ENCODE measurements at regions not wholly inside any gene's neighbourhood (a gene's known extent, or its start where the extent isn't known, plus 50 kb on each side); places are given as distances from the start of the nearest gene placed in this dataset.
"Not testable (repeated sequence)": the region's sequence is repeated elsewhere in the genome, so short reads cannot be mapped to it uniquely, and the experiment has no call there.

DNA sequence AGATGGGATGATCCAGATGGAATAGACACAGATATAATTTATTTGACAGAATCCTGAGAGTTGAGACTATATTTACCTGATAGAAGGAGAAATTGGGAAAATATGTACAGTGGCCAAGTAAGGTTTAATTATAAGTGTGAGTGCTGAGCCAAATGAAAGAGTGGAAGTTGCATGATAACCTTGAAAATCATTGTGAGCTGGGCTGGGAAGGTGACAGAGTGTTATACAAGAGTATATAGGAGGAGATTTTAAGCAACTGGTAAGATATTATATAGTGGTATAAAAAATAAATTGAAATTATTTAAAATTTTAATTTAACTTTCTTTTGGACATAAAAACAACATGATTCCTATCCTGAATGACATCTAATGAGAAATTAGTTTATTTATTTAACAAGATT, 340.8 kb downstream of the NUP35 start:
- no peak for DNase-seq

DNA sequence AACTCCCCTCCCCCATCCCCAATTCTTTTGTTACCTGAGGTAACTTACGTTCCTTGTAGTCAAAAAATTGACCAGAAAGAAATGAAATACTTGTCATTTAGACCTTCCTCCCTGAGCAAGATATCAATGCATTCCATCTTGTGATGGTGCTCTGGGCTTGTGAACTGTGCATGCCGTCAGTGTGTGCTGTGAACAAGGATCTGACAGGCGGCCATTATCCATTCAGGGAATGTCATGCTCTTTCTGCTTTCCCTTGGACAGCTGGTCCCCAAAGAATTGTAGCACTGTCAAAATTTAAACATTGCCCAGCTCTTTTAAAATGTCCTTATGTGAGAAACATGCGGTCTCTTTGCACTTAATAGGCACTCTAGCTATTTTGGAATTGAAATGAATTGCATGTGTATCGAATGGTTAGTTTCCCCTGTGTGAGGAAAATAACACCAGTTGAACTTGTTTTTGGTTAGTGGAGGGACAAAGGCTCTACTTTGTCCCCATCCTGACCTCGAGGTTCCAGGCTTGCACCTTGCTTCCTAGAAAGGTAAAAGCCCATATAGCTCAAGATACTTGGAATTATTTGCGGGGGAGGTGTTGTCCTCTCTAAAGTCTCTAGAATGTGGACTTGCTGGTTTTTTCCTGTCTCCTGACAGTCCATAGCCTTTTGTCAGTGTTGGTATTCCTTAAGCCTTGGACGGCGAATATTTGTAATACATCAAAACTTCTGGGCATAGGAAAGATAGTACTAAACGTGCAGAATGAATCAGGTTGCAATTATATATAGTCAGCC, 350.9 kb downstream of the NUP35 start:
- no peak for DNase-seq

DNA sequence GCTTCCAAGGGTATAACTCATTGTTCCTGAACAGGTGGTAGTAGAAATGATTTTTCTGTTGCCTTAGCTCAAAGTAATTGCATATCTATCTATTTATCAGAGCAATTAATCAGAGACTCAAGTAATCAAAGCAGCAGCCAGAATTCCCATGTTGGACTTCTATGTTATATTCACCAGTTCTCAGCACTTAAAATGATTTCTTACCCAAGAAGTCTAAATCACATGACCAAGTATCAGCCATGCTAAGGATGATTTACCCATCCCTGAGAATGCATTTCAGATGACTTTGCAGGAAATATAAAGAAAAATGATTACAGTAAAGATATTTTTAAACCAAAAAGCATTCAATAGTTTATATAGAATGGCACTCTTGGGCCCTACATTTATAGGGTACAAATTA, 352.2 kb downstream of the NUP35 start:
- DNase-seq, result no peak

DNA sequence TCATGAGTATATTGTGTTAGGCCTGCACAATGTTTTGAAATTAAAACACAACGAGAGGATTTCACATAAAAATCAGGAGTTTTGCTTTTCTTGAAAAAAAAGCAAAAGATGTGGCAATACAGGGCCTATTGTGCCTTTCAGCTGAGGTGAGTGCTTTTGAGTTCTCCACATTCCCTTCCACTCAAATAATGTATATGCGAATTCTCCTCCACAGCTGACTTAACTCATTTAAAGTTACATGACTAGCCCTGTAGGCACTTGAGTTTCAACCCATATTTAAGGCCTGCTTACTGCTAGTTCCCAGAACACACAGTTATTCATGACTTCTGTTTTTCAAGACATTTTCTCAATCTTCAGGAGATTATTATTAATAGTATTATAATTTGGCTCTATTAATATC, 353.1 kb downstream of the NUP35 start:
- DNase-seq, result no peak

DNA sequence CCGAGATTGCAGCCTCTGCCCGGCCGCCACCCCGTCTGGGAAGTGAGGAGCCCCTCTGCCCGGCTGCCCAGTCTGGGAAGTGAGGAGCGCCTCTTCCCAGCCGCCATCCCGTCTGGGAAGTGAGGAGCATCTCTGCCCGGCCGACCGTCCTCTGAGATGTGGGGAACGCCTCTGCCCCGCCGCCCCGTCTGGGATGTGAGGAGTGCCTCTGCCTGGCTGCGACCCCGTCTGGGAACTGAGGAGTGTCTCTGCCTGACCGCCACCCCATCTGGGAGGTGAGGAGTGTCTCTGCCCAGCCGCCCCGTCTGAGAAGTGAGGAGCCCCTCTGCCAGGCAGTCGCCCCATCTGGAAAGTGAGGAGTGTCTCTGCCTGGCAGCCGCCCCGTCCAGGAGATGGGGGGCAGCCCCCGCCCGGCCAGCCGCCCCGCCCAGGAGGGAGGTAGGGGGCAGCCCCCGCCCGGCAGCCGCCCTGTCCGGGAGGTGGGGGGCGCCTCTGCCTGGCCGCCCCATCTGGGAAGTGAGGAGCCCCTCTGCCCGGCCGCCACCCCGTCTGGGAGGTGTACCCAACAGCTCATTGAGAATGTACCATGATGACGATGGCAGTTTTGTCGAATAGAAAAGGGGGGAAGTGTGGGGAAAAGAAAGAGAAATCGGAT, 354.8 kb downstream of the NUP35 start:
- DNase-seq, result not testable (repeated sequence)

DNA sequence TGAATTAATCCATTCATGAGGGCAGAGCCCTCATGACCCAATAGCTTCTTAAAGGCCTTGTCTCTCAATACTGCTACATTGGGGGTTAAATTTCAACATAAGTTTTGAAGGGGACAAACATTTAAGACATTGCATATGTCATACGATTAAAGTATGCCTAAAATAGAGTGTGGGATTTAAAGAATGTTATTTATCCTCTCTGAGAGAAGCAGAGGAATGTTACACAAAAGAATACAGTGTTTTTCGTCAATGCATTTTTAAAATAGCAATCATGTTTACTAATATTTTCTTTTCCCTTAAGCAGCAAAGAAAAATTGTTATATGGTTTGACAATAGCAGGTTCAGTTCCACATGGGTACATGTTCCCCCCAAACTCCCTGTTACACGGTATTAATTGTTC, 363.1 kb downstream of the NUP35 start:
- no peak for DNase-seq

DNA sequence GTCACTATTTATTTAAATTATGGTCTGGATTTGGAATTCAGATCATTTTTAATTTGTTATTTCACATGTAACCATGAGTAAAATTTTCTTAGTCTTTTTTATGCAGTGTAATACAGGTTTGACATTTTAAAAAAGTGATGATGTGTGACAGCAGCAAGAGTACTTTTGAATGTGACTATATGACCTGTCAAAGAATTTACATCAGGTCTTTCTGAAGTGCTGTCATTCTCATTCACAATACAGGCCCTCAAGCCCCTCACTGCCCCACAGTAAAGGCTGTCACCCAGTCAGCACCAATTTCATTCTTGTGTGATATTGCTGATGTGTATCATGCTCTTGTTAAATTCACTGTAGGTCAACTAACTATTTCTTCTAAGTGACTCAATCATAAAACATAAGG, 364.2 kb downstream of the NUP35 start:
- no peak for DNase-seq

DNA sequence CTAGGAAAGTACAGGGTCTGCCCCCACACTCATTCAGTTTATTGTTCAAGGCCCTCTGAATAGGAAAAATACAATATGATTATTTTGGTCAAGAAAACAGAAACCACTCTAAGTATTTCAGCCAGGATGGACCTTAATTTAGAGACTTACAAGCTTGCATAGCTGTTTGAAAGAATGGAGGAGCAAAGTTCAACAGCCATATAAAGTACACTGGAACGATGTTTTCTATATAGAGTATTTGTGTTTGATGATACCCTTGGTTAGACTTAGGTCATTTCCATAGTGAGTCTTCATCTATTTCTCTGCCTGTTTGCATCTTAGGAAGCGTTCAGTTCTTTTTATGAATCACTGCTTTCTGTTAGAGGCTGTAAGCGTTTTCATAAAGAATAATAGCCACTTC, 366.2 kb downstream of the NUP35 start:
- DNase-seq, result no peak

DNA sequence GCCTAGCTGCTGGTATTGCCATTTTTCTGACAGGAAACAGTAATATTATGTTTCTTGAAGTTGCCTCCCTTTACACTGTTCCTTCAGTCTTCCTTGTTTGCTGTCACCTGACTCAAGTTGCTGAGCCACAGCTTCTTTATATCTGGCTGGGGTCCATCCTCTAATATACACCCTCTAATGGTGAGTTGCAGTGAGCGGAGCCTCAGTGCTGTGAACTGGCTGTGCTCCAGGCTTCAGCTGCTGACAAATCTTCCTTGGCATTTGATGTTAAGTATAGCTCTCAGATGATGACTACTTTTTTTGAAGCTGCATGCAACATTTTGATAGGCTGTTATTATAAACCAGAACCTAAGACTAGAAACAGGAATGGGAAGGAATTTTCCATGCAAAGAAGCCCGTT, 366.7 kb downstream of the NUP35 start:
- DNase-seq, result no peak

DNA sequence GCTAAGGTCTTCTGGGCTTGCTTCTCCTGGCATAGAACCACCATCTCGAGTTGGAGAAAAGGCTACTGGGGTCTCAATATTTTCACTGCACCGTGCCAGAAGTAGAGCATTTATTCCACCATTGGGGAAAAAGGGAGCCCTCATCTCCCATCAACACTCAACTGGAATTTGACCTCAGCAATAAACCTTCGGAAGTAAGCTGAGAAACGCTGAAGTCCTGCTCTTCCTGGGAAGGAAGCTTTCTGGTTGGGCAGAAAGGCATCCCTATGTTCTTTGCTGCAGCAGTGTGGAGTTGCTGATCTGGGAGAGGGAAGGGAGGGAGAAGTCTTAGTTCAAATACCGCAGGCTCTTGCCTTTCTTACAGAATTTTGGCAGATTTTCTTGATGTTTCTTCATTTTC, 368.8 kb downstream of the NUP35 start:
- DNase-seq, result no peak

DNA sequence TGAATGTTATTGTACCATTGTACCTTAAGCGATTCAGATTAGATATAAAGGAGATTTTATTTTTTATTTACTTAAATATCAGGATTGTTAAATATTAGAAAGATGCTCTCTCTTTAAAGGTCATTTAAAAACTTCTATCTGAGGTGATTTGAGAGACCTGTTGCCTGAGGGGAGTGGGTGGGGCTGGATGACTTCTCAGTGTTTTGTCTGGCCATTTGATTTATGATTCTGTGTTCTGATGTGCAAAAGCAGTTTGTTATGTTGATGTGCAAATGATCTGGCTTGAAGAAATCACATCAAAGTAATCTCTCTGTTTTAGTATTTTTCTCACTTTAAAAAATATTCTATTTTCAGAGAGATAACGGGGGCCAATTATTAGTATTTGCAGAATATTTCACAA, 370.8 kb downstream of the NUP35 start:
- no peak for DNase-seq

DNA sequence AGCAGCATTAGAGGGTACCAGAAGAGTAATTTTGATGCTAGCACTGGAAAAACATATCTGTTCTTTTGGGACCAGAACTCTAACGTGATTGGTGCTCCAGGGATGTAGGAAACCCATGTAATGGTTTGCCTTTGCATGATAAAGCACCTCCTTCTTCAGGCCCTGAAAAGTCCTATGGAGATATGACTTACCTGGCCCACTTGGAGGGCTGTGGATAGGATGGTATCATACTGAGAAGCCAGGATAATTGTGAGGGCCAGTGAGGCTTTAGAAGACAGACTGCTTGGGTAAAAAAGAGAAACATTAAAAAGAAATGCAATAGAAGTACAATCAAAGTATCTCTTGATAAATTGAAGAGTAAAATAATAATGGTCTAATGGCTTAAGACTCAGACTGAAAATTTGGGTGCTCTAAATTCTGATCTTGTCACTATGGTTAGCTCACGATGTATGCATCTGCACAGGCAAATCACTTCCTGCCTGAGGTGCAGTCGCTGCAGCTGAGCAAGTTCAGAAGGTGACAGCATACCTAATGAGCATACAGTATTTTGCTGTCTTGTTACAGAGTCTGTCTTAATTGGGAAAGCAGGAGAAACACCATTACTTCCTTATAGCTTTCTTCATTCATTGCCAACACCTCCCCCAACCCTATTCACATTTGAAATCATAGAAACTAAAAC, 371.5 kb downstream of the NUP35 start:
- no peak for DNase-seq

DNA sequence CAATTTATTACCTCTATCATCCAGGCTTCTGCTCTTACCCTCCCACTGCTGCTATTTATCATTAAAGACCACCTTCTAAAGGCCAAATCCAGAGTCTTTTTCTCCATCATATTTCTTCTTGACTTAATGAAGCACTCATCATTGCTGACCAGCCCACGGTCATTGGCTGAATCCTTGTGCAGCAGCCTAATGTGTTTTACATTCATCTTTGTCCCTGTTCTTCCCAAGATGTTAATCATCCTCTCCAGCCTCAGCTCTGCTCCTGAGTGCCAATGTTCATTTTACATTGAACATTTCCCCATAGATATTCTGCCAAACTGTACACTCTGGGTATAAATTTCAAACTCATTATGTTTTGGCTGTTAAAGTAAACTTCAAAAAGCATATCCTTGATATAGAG, 373.6 kb downstream of the NUP35 start:
- no peak for DNase-seq

DNA sequence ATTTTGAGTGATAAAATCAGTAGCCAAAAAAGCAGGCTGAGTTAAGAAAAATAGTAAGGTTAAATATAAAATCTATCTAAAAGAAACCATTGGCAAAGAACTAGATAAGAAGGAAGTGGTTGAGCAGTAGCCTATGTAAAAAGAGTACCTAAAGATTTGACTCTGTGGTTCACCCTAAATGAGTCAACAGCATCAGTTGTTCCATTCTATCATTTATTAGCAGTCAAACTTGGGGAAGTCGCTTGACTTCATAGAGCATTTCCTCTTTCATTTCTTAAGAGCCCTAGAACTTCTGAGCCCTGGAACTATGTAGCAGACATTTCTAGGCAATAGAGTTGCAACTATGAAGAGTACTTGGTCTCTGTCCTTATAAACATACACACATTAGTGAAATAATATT, 381.7 kb downstream of the NUP35 start:
- DNase-seq, result no peak

DNA sequence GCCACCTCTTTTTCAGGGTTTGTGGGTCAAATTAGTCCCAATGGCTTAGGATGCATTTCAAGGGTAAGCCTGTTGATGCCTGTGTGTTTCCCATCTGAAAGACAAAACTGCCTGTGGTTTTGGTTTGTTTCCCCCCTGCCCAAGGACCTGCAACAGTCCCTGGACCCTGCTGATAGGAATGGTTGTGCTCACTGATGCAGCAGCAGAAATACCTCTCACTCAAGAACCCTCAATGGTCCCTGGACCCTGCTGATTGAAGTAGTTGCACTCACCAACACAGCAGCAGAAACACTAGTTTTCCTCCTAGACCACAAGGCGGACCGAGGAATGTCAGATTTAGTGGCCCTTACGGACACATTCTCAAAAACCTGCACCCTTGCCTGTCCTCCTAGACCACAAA, 386.9 kb downstream of the NUP35 start:
- DNase-seq, result no peak

DNA sequence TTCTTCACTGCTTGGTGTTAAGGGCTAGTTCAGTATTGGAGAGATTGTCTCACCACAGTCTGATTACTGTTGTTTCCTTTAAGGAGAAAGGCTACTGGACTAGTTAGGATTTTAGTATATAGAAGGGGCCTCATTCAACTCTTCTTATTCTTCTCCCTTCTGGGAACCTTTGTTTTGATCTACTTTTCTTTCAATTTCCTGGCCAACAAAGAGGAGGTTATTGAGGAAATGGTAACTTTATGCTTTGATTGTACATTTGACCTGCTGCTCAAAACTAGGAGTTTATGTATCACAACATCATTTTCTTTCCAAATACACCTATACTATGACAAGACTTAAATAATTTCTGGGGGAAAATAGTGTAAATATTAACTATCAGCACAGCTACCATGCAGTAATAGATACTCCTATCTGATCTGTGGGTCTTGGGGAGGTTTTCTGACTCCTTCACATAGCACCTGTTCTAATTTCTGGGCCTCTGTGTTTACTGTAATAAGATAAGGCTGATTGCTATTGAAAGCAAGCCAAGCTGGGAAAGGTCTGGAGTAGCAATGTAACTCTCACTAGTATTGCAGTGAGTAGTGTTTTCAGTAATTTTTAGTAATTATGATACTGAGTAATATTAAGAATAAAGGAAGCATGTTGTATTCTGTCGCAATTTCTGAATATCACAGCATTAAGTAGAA, 395.3 kb downstream of the NUP35 start:
- peak; percentile 50 for DNase-seq

DNA sequence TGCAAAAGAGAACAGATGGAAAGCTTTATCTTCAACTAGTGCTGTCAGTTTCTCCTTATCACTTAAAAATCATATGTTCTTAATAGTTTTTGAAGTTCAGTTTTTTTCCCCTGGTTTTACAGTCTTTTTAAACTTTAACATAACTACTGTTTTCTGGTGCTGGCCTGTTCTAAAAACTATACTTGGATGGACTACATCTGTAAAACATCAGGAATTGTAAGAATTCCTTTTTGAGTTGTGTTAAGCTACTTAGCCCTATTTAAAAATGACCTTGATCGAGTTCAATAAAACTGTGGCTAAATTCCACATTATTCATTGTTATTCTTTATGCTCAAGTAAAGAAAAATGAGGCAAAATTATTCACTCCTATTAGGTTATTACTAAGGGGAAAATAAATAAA, 397.7 kb downstream of the NUP35 start:
- no peak for DNase-seq

DNA sequence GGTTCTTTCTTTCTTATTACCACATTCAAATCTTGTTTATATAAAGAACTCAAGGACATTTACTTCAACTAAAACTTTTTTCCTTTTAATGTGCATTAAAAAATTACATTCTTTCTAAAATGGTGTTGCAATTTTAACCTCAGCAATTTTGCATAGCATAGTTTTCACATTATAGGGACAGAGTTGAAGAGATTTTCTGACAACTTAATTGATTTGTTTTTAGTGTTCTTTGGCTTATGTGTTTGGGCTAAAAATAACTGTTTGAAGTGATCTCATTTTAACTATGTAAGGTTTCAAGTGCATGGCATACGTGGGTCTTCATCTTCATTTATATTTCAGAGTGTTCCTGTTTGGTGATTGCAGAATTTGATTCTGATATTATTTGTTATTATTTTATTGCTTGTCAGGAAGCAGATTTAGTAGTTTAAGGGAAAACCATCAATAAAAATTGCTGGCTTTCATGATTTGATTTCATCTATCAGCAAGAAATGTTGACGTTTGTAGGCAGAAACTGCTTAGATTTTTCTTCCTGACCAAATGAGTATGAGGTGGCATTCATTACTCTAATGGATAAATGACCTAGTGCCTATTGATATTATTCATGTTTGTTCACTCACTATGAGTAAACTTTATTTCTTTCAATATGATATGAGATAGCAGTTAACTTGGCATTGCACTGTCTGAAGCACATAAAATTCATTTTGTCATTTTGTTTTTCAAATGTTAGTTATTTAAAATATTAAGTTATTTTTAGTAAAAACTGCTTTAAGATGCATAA, 398.4 kb downstream of the NUP35 start:
- DNase-seq, result no peak

DNA sequence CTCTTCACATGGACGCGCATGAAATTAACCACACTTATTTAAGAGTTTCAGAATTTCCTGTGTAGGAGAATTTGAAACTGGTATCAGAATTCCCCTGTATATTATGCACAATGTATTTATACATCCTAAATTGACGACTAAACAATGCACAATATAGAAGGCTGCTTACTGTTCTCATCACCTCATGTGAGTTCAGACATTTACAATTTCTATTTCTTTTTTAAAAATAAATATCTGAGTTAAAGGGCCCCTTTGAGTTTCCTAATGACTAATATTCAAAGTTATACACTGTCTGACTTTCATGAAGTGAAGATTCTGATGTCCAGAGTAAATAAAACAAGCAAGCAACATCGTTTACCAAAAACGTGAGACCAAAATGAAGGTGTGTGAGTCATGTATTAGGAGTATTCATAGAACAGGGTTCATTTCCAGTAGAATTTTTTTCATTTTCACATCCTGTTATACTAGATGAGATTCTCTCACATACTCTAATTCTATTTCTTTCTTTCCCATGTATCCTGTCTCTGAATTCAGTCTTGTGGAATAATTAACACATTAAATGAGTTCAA, 406.2 kb downstream of the NUP35 start:
- DNase-seq, result no peak

DNA sequence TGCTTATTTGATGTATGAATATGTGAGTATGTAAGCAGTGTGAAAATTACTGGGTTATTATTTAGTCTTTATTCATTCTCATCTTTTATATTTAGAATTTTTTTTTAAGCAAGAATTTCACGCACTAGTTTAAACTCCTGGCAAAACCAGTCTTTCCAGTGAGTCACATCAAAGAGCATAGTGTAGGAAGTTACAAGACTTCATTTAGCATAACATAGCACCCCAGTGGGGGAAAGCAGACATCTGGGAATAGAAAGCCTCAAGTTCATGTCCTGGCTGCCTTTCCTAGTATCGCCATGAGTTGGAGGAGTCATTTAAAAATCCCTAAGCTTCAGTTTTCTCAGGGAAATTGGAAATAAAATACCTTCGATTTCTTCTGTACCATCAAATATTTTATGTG, 408.3 kb downstream of the NUP35 start:
- DNase-seq, result no peak

DNA sequence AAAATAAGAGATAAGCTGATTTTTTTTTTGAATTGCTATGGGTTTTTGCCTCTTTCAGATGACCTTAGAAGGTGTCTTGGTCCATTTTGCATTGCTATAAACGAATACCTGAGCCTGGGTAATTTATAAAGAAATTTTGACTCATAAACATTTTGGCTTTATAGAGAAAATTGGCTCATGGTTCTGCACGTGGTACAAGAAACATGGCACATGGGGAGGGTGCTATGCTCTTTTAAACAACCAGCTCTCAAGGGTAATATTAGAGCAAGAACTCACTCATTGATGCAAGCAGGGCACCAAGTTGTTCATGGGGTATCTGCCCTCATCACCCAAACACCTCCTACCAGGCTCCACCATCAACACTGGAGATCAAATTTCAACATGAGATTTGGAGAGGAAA, 408.8 kb downstream of the NUP35 start:
- DNase-seq, result no peak

DNA sequence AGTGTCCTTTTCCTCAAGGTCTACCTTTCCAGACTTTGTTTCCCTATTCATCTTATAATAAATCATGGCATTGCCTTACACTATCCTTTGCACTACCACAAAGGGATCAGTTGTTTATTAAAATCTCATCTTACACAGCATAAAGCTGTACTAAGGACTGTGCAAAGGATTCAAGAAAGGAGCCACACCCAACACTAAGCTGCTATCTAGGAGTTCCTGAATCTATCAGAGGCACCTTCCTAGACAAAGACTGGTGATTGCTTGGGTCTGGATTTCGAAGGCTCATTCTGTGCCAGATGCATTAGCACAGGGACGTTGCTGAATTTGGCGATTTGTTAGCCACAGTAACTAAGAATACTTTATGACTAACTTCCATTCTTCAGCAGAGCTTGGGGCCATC, 412.0 kb downstream of the NUP35 start:
- no peak for DNase-seq

DNA sequence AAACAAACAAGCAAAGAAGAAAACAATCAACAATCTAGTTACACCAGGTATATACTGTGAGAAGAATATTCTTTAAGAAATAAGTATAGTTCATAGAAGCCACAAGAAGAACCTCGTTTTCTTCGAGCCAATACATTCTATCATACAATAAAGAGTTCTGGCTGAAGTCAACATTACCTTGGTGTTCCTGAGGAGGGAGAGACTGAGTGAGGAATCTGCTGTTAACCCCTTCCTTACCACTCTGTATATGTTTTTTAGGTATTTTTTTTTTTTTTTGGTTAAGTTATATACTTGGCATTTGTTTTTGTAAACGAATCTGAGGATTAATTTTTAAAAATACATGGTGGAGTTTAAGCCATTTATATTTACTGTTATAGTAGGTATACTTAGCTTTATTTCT, 412.5 kb downstream of the NUP35 start:
- no peak for DNase-seq
